ENCODE measurements at regions not wholly inside any gene's neighbourhood (a gene's known extent, or its start where the extent isn't known, plus 50 kb on each side); places are given as distances from the start of the nearest gene placed in this dataset.

GRCh38 chr7:132009778-132010177, 453.4 kb upstream of the PODXL start:
- TF ChIP-seq CTCF (IDR thresholded peaks at IDR 0.05; ENCODE audit: partially characterized antibody, unreplicated experiment): no peak
- Mint-ChIP-seq H3K4me3 (ENCODE audit: unreplicated experiment) (no peak overlapping the region), H3K4me1 (ENCODE audit: low read depth, unreplicated experiment) (no peaks in the 10 kb centered on the region), H3K9me3 (ENCODE audit: unreplicated experiment) (peaks cover 2% of the 10 kb centered on the region), H3K27me3 (ENCODE audit: unreplicated experiment) (no peaks in the 10 kb centered on the region), H3K36me3 (ENCODE audit: unreplicated experiment) (peaks cover 13% of the 10 kb centered on the region), H3K27ac (ENCODE audit: unreplicated experiment) (no peak overlapping the region)
- no peak for DNase-seq

- TF ChIP-seq CTCF (IDR thresholded peaks at IDR 0.05; ENCODE audit: partially characterized antibody, unreplicated experiment): no peak
- DNase-seq: no peak
- Mint-ChIP-seq H3K27me3 (ENCODE audit: unreplicated experiment) (no peaks in the 10 kb centered on the region), H3K36me3 (ENCODE audit: unreplicated experiment) (peaks cover 9% of the 10 kb centered on the region), H3K27ac (ENCODE audit: unreplicated experiment) (no peak overlapping the region), H3K9me3 (ENCODE audit: unreplicated experiment) (peaks cover 2% of the 10 kb centered on the region), H3K4me3 (ENCODE audit: unreplicated experiment) (no peak overlapping the region), H3K4me1 (ENCODE audit: low read depth, unreplicated experiment) (peaks cover 4% of the 10 kb centered on the region)
Observed at GRCh38 chr7:132004529-132004928, 448.1 kb upstream of the PODXL start.

DNA sequence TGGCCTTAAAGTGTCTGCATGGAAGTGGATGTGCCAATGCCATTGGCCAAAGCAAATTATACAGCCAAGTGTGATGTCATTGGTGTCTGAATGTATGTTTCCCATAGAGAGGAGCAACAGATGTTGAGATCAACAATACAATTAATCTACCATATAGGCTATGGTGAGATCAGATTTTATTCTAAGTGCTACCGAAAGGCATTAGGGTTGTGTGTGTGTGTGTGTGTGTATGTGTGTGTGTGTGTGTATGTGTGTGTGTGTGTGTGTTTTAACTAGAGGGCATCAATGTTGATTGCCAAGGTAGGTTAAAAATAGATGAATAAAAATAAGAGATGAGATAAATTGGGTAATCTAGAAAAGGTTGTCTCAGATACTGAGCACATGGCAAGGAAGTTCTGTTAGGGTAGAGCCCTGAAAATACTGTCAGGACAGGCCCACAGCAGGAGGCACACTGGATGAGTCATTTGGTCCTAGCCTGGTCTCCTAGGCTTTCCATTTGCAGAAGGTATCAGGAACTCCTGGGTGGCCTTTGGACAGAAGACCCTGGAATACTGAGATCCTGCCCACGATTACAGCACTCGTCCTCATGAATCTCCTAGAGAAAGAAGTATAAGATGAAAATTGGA, 446.0 kb upstream of the PODXL start:
- Mint-ChIP-seq H3K27me3 (ENCODE audit: unreplicated experiment) (no peaks in the 10 kb centered on the region), H3K4me3 (ENCODE audit: unreplicated experiment) (no peak overlapping the region), H3K27ac (ENCODE audit: unreplicated experiment) (no peak overlapping the region), H3K36me3 (ENCODE audit: unreplicated experiment) (no peaks in the 10 kb centered on the region), H3K4me1 (ENCODE audit: low read depth, unreplicated experiment) (peaks cover 4% of the 10 kb centered on the region), H3K9me3 (ENCODE audit: unreplicated experiment) (no peaks in the 10 kb centered on the region)
- no peak for TF ChIP-seq CTCF (IDR thresholded peaks at IDR 0.05; ENCODE audit: partially characterized antibody, unreplicated experiment)
- no peak for DNase-seq

GRCh38 chr7:132001146-132001545, 444.7 kb upstream of the PODXL start:
- no peak for DNase-seq
- Mint-ChIP-seq H3K4me1 (ENCODE audit: low read depth, unreplicated experiment) (peaks cover 4% of the 10 kb centered on the region), H3K9me3 (ENCODE audit: unreplicated experiment) (no peaks in the 10 kb centered on the region), H3K27ac (ENCODE audit: unreplicated experiment) (no peak overlapping the region), H3K36me3 (ENCODE audit: unreplicated experiment) (no peaks in the 10 kb centered on the region), H3K4me3 (ENCODE audit: unreplicated experiment) (no peak overlapping the region), H3K27me3 (ENCODE audit: unreplicated experiment) (no peaks in the 10 kb centered on the region)
- TF ChIP-seq CTCF (IDR thresholded peaks at IDR 0.05; ENCODE audit: partially characterized antibody, unreplicated experiment): no peak

GRCh38 chr7:131999193-131999592, 442.8 kb upstream of the PODXL start:
- no peaks in the 10 kb centered on the region for H3K27me3 Mint-ChIP-seq (ENCODE audit: unreplicated experiment)
- no peak for DNase-seq
- H3K9me3 Mint-ChIP-seq (ENCODE audit: unreplicated experiment): no peaks in the 10 kb centered on the region
- H3K27ac Mint-ChIP-seq (ENCODE audit: unreplicated experiment): no peak overlapping the region
- H3K36me3 Mint-ChIP-seq (ENCODE audit: unreplicated experiment): no peaks in the 10 kb centered on the region
- TF ChIP-seq CTCF (IDR thresholded peaks at IDR 0.05; ENCODE audit: partially characterized antibody, unreplicated experiment): no peak
- H3K4me3 Mint-ChIP-seq (ENCODE audit: unreplicated experiment): no peak overlapping the region
- peaks cover under 1% of the 10 kb centered on the region for H3K4me1 Mint-ChIP-seq (ENCODE audit: low read depth, unreplicated experiment)
